ENCODE measurements at regions not wholly inside any gene's neighbourhood (a gene's known extent, or its start where the extent isn't known, plus 50 kb on each side); places are given as distances from the start of the nearest gene placed in this dataset.

GRCh38 chr14:82425261-82425660 is 891.6 kb upstream of the SEL1L start:
- no peak for TF ChIP-seq POLR2AphosphoS5 (IDR thresholded peaks at IDR 0.05; ENCODE audit: low read depth, low read length)
- no peak for TF ChIP-seq POLR2A (IDR thresholded peaks at IDR 0.05; ENCODE audit: low read depth, low read length)
- TF ChIP-seq TAF1 (IDR thresholded peaks at IDR 0.05; ENCODE audit: borderline replicate concordance, low read depth, low read length): no peak
